Stimulated activated effector memory CD8-positive, alpha-beta T cell treated with anti-CD3 and anti-CD28 coated beads, Interleukin-12 subunit alpha, Interleukin-12 subunit beta, amount 100 ng/mL, for 72 hours (primary cell): ENCODE measurements at regions not wholly inside any gene's neighbourhood (a gene's known extent, or its start where the extent isn't known, plus 50 kb on each side); places are given as distances from the start of the nearest gene placed in this dataset.
"Not testable (repeated sequence)": the region's sequence is repeated elsewhere in the genome, so short reads cannot be mapped to it uniquely, and the experiment has no call there.

Experiments
- ATAC-seq: fragments of 150-1000 bp; cut with Tn5 transposase; 2 replicates; pipeline ENCODE4 v1.10.0; 2021
- DNase-seq, 2 donors: peaks; one replicate each; pipeline ENCODE4 v3.0.0; 2021 to 2022; ENCODE audit warnings: low spot score in 2 of 2
- H3K27ac Mint-ChIP-seq: one replicate; pipeline ENCODE4 v1.8.0; 2022; ENCODE audit warnings: mild to moderate bottlenecking, mixed read lengths
- H3K36me3 Mint-ChIP-seq: one replicate; pipeline ENCODE4 v1.8.0; 2022; ENCODE audit warnings: mild to moderate bottlenecking, mixed read lengths
- H3K4me1 Mint-ChIP-seq: one replicate; pipeline ENCODE4 v1.8.0; 2022; ENCODE audit warnings: mixed read lengths
- H3K4me3 Mint-ChIP-seq: one replicate; pipeline ENCODE4 v1.8.0; 2022; ENCODE audit warnings: mild to moderate bottlenecking, mixed read lengths
- H3K9me3 Mint-ChIP-seq: one replicate; pipeline ENCODE4 v1.8.0; 2022; ENCODE audit warnings: mixed read lengths

DNA sequence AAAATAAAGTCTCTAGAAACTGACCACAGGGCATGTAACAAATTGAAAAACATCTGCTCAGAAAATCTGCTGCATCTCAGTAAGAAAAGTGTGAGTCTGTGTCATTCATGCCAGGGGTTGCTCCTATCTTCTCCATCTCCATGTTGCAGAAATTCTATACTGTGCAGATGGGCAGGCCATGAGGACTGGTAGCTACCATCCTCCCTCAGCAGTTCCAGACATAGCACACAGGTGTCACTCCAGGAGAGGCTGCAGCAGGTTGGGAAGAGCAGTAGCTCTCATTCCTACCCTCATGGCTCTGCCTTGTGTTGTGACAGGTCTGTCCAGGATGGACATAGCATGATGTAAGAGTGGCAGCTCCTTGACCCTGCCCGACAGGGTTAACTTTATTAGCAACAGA is 173.4 kb downstream of the NDUFS4 start:
- peak; percentile 21 for ATAC-seq
- Mint-ChIP-seq H3K4me1 (no peaks in the 10 kb centered on the region), H3K9me3 (peaks cover 7% of the 10 kb centered on the region), H3K27ac (no peak overlapping the region), H3K4me3 (no peak overlapping the region), H3K36me3 (no peaks in the 10 kb centered on the region)
- no peak for DNase-seq

GRCh38 chr5:53738105-53738504 is 177.7 kb downstream of the NDUFS4 start:
- Mint-ChIP-seq H3K4me3 (no peak overlapping the region), H3K27ac (no peak overlapping the region), H3K9me3 (peaks cover 6% of the 10 kb centered on the region), H3K36me3 (no peaks in the 10 kb centered on the region), H3K4me1 (no peaks in the 10 kb centered on the region)
- DNase-seq (no peak), ATAC-seq (no peak)

DNA sequence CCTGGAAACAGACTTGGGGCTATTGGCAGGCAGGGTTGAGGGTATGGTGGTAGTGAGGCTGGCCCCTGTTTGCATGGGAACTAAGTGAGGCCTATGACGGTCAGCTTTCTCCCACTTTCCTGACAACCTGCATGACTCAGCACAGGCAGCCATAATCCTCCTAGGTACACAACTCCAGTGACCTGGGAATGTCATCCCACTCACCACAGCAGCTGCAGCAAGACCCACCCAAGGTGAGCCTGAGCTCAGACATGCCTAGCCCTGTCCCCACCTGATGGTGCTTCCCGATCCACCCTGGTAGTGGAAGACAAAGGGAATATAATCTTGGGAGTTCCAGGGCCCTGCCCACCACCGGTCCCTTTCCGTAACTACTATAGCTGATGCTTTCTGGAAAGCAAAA is 178.7 kb downstream of the NDUFS4 start:
- no peaks in the 10 kb centered on the region for H3K36me3 Mint-ChIP-seq
- H3K9me3 Mint-ChIP-seq, result peaks cover 6% of the 10 kb centered on the region
- no peak for DNase-seq
- no peaks in the 10 kb centered on the region for H3K4me1 Mint-ChIP-seq
- no peak overlapping the region for H3K27ac Mint-ChIP-seq
- no peak for ATAC-seq
- no peak overlapping the region for H3K4me3 Mint-ChIP-seq

DNA sequence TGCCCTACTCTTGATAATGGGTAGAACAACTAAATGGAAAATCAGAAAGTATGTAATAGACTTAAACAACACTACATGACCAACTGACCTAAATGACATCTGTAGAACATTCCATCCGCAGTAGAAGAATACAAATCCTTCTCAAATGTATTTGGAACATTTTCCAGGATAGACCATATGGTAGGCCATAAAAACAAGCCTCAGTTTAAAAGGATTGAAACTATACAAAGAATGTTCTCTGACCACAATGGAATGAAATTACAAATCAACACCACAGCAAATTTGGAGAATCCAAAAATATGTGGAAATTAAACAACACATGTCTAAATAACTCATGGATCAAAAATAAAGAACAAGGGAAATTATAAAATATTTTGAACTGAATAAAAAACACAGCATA is 189.2 kb downstream of the NDUFS4 start:
- H3K27ac Mint-ChIP-seq, result no peak overlapping the region
- no peak for DNase-seq
- peaks cover 29% of the 10 kb centered on the region for H3K9me3 Mint-ChIP-seq
- H3K36me3 Mint-ChIP-seq, result no peaks in the 10 kb centered on the region
- H3K4me3 Mint-ChIP-seq, result no peak overlapping the region
- no peak for ATAC-seq
- no peaks in the 10 kb centered on the region for H3K4me1 Mint-ChIP-seq

DNA sequence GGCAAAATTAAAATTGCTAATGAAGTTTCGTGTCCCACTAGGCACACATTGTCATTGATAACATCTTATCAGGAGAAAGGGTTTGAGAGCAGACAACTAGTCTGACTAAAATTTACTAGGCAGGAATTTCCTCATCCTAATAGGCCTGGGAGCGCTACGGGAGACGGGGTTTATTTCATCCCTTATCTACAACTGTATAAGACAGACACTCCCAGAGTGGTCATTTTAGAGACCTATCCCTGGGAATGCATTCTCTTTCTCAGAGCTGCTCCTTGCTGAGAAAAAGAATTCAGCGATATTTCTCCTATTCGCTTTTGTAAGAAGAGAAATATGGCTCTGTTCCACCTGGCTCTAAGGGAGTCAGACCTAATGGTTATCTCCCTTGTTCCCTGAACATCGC is 191.8 kb downstream of the NDUFS4 start:
- ATAC-seq, H3K4me1 Mint-ChIP-seq, H3K36me3 Mint-ChIP-seq, H3K4me3 Mint-ChIP-seq, H3K27ac Mint-ChIP-seq, DNase-seq: not testable (repeated sequence)
- H3K9me3 Mint-ChIP-seq, result peaks cover 26% of the 10 kb centered on the region

DNA sequence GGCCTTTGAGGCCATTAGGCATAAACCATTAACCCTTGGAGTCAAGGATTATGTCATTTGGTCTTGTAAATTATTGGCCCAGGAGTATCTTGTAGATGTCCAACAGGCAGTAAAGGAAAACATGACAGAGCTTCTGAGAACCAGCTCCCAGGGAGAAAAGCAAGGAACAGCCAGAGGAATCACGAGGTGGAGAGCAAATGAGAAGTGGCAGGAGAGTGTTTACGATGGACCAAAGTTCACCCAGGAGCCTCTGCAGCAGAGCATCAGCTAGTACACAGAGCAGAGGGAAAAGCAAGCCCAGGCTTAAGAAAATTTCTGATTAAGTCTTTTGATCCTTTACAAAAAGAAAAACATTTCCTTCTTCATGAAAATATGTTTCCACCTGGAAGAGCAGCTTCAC is 206.2 kb downstream of the NDUFS4 start:
- no peaks in the 10 kb centered on the region for H3K36me3 Mint-ChIP-seq
- no peaks in the 10 kb centered on the region for H3K4me1 Mint-ChIP-seq
- ATAC-seq (no peak), DNase-seq (no peak)
- peaks cover 4% of the 10 kb centered on the region for H3K9me3 Mint-ChIP-seq
- H3K27ac Mint-ChIP-seq, result no peak overlapping the region
- H3K4me3 Mint-ChIP-seq, result no peak overlapping the region

GRCh38 chr5:53777864-53778618 is 217.6 kb downstream of the NDUFS4 start:
- no peaks in the 10 kb centered on the region for H3K36me3 Mint-ChIP-seq
- no peaks in the 10 kb centered on the region for H3K4me1 Mint-ChIP-seq
- no peak overlapping the region for H3K27ac Mint-ChIP-seq
- H3K4me3 Mint-ChIP-seq, result no peak overlapping the region
- DNase-seq (no peak), ATAC-seq (peak; percentile 27)
- no peaks in the 10 kb centered on the region for H3K9me3 Mint-ChIP-seq

DNA sequence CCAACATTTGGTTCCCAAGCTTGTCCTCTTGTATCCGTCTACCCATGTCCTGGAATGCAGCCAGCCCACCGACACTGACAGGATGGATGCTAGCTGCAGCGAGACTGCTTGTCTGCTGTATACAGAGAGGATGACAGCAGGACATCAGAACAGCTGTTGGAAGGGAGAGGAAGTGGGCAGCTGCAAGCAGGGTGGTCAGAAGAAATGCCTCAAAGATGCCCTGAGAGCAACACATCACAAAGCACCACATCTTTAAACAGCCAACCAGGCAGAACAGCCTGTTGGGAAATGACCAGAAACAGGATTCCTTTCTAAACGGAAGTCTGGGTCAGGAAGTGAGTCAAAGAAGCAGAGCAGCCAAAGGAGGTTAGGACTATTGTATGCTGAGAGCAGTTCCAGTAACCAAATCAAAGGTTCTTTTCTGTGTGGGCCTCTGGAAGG is 219.1 kb downstream of the NDUFS4 start:
- H3K27ac Mint-ChIP-seq, result no peak overlapping the region
- ATAC-seq (peak; percentile 37), DNase-seq (no peak)
- H3K9me3 Mint-ChIP-seq, result no peaks in the 10 kb centered on the region
- H3K36me3 Mint-ChIP-seq, result no peaks in the 10 kb centered on the region
- H3K4me3 Mint-ChIP-seq, result no peak overlapping the region
- no peaks in the 10 kb centered on the region for H3K4me1 Mint-ChIP-seq

- no peak overlapping the region for H3K4me3 Mint-ChIP-seq
- H3K27ac Mint-ChIP-seq, result no peak overlapping the region
- ATAC-seq, result no peak
Observed at GRCh38 chr5:53782620-53783019, 222.2 kb downstream of the NDUFS4 start.

GRCh38 chr5:53783624-53784228 is 223.3 kb downstream of the NDUFS4 start:
- peaks cover 5% of the 10 kb centered on the region for H3K9me3 Mint-ChIP-seq
- ATAC-seq (no peak), DNase-seq (no peak)
- H3K27ac Mint-ChIP-seq, result no peak overlapping the region
- H3K36me3 Mint-ChIP-seq, result no peaks in the 10 kb centered on the region
- H3K4me1 Mint-ChIP-seq, result no peaks in the 10 kb centered on the region
- H3K4me3 Mint-ChIP-seq, result no peak overlapping the region

More at GRCh38 chr5:53782620-53783019, 222.2 kb downstream of the NDUFS4 start:
- no peak for DNase-seq
- Mint-ChIP-seq H3K9me3 (no peaks in the 10 kb centered on the region), H3K4me1 (no peaks in the 10 kb centered on the region), H3K36me3 (no peaks in the 10 kb centered on the region)

- H3K4me1 Mint-ChIP-seq, result no peaks in the 10 kb centered on the region
- H3K4me3 Mint-ChIP-seq, result no peak overlapping the region
- H3K9me3 Mint-ChIP-seq, result peaks cover 5% of the 10 kb centered on the region
- no peak overlapping the region for H3K27ac Mint-ChIP-seq
- no peaks in the 10 kb centered on the region for H3K36me3 Mint-ChIP-seq
- DNase-seq, result no peak
- ATAC-seq, result no peak
Observed at GRCh38 chr5:53784596-53784995, 224.2 kb downstream of the NDUFS4 start.

DNA sequence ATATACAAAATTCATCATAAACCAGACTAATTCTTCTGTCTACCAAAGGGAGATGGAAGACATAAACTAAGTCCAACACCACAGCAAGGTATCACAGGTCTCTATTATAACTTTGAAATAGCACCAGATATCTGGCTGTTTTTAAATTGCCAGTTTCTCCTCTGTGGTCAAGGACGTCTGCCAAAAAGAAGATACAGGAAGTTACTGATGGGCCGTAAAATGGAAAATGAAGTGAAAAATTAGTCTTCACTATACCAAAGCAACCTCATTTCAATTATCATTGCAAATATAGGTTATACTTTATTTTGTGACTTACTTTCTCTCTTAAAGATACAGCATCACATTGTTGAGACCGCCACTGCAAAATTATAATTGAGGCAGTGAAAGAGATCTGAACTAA is 225.5 kb downstream of the NDUFS4 start:
- H3K27ac Mint-ChIP-seq, result no peak overlapping the region
- no peaks in the 10 kb centered on the region for H3K36me3 Mint-ChIP-seq
- no peak for DNase-seq
- H3K9me3 Mint-ChIP-seq, result peaks cover 5% of the 10 kb centered on the region
- ATAC-seq, result no peak
- no peaks in the 10 kb centered on the region for H3K4me1 Mint-ChIP-seq
- H3K4me3 Mint-ChIP-seq, result no peak overlapping the region

- Mint-ChIP-seq H3K4me1 (no peaks in the 10 kb centered on the region), H3K4me3 (no peak overlapping the region), H3K36me3 (no peaks in the 10 kb centered on the region), H3K27ac (no peak overlapping the region), H3K9me3 (peaks cover 5% of the 10 kb centered on the region)
- no peak for DNase-seq
- no peak for ATAC-seq
Observed at GRCh38 chr5:53790026-53790425, 229.6 kb downstream of the NDUFS4 start.

DNA sequence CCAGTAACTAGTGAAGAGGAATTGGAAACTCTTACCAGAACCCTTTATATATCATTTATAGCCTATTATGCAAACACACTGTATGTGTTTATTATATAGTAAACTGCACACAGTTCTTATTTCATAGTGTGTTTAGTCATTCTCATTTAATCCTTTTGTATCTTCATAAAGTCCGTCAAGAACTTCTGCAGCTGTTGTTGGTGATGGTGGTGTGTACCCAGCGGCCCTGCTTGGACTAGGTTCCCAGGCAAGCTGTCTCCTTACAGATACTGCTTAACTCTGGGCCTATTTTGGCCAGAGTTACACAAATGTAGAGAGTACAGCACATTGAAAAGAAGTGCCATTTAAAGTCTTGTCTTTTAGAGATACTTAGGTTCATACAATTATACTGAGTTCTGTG is 231.9 kb downstream of the NDUFS4 start:
- ATAC-seq (no peak), DNase-seq (no peak)
- H3K4me1 Mint-ChIP-seq, result no peaks in the 10 kb centered on the region
- no peaks in the 10 kb centered on the region for H3K36me3 Mint-ChIP-seq
- H3K4me3 Mint-ChIP-seq, result no peak overlapping the region
- H3K27ac Mint-ChIP-seq, result no peak overlapping the region
- peaks cover 5% of the 10 kb centered on the region for H3K9me3 Mint-ChIP-seq

DNA sequence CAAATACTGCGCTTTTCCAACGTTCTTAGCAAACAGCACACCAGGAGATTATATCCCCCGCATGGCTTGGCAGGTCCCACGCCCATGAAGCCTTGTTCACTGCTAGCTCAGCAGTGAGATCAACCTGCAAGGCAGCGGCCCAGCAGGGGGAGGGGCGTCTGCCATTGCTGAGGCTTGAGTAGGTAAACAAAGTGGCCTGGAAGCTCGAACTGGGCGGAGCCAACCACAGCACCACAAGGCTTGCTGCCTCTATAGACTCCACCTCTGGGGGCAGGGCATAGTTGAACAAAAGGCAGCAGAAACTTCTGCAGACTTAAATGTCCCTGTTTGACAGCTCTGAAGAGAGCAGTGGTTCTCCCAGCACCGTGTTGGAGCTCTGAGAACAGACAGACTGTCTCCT is 239.2 kb downstream of the NDUFS4 start:
- not testable (repeated sequence) for H3K36me3 Mint-ChIP-seq, H3K4me3 Mint-ChIP-seq, H3K9me3 Mint-ChIP-seq, H3K27ac Mint-ChIP-seq, ATAC-seq, H3K4me1 Mint-ChIP-seq, DNase-seq

DNA sequence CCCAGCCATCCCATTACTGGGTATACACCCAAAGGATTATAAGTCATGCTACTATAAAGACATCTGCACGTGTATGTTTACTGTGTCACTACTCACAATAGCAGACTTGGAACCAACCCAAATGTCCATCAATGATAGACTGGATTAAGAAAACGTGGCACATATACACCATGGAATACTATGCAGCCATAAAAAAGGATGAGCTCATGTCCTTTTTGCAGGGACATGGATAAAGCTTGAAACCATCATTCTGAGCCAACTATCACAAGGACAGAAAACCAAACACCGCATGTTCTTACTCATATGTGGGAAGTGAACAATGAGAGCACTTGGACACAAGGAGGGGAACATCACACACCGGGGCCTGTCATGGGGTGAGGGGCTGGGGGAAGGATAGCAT is 248.0 kb downstream of the NDUFS4 start:
- not testable (repeated sequence) for H3K36me3 Mint-ChIP-seq, H3K9me3 Mint-ChIP-seq, H3K4me3 Mint-ChIP-seq, H3K27ac Mint-ChIP-seq, ATAC-seq, DNase-seq, H3K4me1 Mint-ChIP-seq
